ENCODE measurements at regions not wholly inside any gene's neighbourhood (a gene's known extent, or its start where the extent isn't known, plus 50 kb on each side); places are given as distances from the start of the nearest gene placed in this dataset.

DNA sequence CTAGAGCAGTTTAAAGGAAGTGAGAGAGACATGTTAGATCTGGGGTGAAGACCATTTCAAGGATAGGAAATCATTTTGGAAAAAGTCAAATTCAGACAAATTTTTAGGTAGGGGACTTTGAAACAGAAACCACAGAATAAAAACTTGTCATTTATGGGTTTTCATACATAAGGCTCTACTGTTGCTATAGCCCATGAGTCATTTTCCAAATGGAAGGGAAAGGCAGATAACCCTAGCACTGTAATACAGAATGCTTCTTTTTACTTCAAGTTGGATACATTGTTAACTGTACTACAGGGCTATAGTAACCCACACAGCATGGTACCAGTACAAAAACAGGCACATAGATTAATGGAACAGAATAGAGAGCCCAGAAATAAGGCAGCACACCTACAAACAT is 455.4 kb downstream of the EBF1 start:
- DNase-seq (ENCODE audit: low spot score): no peak

DNA sequence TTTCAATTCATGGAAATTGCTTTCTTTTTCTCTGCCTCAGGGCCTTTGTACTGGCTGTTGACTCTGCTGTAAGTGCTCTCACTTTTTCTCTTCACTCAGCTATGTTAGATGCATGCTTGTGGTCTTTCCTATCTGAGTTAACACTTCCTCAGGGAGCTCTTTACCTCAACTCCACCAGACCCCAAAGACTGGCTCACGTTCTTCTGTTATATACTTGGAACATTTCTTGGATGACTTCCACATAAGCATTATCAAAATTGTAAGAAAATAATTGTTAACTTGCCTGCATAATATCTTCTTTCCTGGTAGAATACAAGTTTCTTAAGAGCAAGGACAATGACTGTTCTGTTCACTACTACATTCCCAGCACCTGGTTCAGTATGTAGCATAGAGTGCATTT is 455.9 kb downstream of the EBF1 start:
- no peak for DNase-seq (ENCODE audit: low spot score)

GRCh38 chr5:158642879-158643278 is 456.8 kb downstream of the EBF1 start:
- DNase-seq (ENCODE audit: low spot score): no peak

GRCh38 chr5:158641016-158641415 is 458.7 kb downstream of the EBF1 start:
- no peak for DNase-seq (ENCODE audit: low spot score)

GRCh38 chr5:158640593-158640980 is 459.1 kb downstream of the EBF1 start:
- DNase-seq (ENCODE audit: low spot score): no peak

- no peak for DNase-seq (ENCODE audit: low spot score)
Observed at GRCh38 chr5:158639881-158640592, 459.7 kb downstream of the EBF1 start.

GRCh38 chr5:158638396-158638795 is 461.3 kb downstream of the EBF1 start:
- DNase-seq (ENCODE audit: low spot score): no peak

DNA sequence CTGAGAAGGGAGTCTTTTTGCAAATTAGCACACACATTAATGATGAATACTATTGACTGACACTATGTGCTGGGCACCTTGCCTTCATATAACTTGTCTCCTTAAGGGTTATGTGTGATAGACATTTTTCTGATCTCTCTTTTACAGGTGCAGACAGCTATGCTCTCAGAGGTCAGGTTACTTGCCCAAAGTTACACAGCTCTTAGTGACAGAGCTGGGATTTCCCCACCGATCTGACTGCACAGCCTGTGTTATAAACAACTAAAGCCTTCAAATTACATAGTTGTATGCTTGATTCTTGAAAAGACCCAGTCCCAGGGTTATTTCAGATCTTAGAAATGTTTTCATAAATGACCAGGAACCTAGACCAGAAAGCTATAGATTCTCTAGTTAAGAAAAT is 462.7 kb downstream of the EBF1 start:
- DNase-seq (ENCODE audit: low spot score): no peak

GRCh38 chr5:158635565-158635964 is 464.2 kb downstream of the EBF1 start:
- no peak for DNase-seq (ENCODE audit: low spot score)

DNA sequence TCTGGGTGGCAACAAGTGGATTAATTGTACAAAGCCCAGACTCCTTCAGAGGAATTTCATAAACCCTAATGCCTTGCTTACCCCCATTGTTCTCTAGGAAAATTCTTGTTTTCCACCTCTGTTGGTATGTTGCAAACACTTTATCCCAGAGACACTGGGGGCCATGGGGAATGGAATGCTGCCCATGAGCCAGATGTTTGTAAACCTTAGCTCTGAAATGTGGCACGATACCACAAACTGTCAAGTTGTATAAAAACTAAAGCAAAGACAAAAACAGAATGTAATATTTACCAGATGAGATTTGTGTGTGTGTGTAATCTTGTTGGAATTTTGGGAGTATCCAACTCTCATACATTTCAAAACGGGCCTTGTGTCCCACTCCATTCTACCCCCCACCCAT is 465.0 kb downstream of the EBF1 start:
- no peak for DNase-seq (ENCODE audit: low spot score)

- DNase-seq (ENCODE audit: low spot score): no peak
Observed at GRCh38 chr5:158629591-158630312, 470.0 kb downstream of the EBF1 start.

- DNase-seq (ENCODE audit: low spot score): no peak
Observed at GRCh38 chr5:158626718-158627117, 473.0 kb downstream of the EBF1 start.

GRCh38 chr5:158623971-158624370 is 475.7 kb downstream of the EBF1 start:
- no peak for DNase-seq (ENCODE audit: low spot score)

- DNase-seq (ENCODE audit: low spot score): no peak
Observed at GRCh38 chr5:158621391-158621790, 478.3 kb downstream of the EBF1 start.

- DNase-seq (ENCODE audit: low spot score): peak; percentile 8
Observed at GRCh38 chr5:158619083-158619788, 480.5 kb downstream of the EBF1 start.

GRCh38 chr5:158618256-158618655 is 481.5 kb downstream of the EBF1 start:
- DNase-seq (ENCODE audit: low spot score): no peak

DNA sequence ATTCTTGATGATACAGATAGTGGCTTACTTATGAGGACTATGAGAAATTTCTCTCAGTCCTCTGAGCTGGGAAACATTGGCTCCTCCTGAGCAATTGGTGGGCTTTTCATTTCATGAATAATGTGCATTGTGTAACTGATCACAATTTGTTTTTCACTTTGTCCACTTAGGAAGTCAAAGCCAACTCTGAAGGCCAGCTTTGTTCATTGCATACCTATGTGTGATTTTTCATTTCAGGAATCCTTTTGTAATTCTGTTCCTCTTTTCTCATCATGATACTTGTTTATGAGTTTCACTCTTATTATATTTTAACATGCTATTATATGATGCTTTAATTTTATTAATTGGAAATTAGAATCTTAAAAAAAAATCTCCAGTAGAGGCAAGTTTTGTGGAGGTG is 483.0 kb downstream of the EBF1 start:
- DNase-seq (ENCODE audit: low spot score): no peak

- no peak for DNase-seq (ENCODE audit: low spot score)
Observed at GRCh38 chr5:158614951-158615350, 484.8 kb downstream of the EBF1 start.

GRCh38 chr5:158611581-158611980 is 488.1 kb downstream of the EBF1 start:
- no peak for DNase-seq (ENCODE audit: low spot score)

DNA sequence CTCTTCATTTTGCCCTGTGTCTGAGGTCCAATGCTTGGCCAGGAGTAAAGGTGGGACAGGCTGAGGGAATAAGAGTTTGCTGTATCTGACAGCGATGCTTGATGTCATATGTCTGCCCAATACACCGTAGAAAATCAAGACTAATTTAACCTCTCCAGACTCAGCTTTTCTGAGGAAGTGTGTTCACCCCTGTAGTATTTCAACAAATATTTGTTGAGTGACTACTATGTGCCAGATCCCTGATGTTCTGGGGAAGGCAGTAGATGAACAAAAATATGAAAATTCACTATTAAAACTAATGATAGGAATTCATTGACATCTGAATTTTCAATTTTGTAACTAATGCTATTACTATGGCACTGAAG is 489.7 kb downstream of the EBF1 start:
- no peak for DNase-seq (ENCODE audit: low spot score)

- no peak for DNase-seq (ENCODE audit: low spot score)
Observed at GRCh38 chr5:158609333-158610050, 490.2 kb downstream of the EBF1 start.

DNA sequence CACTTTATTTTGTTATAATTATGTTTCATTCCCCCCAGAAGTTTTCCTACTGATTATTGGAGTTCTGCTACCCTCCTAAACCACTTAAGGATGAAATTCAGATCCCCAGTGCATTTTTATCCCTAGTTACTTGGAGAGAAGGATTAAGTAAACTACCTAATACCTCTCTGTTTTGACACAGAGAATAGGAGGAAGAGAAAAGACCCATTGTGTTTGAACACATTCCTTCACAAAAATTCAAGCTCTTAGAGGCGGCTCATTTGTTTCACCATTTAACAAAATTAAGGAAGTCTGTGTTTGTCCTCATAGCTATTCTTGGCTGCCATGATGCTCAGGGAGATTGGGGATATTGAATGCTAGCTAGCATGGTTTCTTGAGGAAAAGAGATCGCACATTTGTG is 492.6 kb downstream of the EBF1 start:
- no peak for DNase-seq (ENCODE audit: low spot score)

- no peak for DNase-seq (ENCODE audit: low spot score)
Observed at GRCh38 chr5:158606233-158606632, 493.5 kb downstream of the EBF1 start.
